ENCODE measurements at regions not wholly inside any gene's neighbourhood (a gene's known extent, or its start where the extent isn't known, plus 50 kb on each side); places are given as distances from the start of the nearest gene placed in this dataset.
"Not testable (repeated sequence)": the region's sequence is repeated elsewhere in the genome, so short reads cannot be mapped to it uniquely, and the experiment has no call there.

- TF ChIP-seq CTCF, POLR2AphosphoS5, POLR2A (IDR thresholded peaks at IDR 0.05): not testable (repeated sequence)
These were observed 2543.6 kb downstream of the PCDH9 start for GRCh38 chr13:64686536-64686935.

Measured in gastroesophageal sphincter (tissue), 3 donors.